ENCODE measurements at regions not wholly inside any gene's neighbourhood (a gene's known extent, or its start where the extent isn't known, plus 50 kb on each side); places are given as distances from the start of the nearest gene placed in this dataset.
"Not testable (repeated sequence)": the region's sequence is repeated elsewhere in the genome, so short reads cannot be mapped to it uniquely, and the experiment has no call there.

DNA sequence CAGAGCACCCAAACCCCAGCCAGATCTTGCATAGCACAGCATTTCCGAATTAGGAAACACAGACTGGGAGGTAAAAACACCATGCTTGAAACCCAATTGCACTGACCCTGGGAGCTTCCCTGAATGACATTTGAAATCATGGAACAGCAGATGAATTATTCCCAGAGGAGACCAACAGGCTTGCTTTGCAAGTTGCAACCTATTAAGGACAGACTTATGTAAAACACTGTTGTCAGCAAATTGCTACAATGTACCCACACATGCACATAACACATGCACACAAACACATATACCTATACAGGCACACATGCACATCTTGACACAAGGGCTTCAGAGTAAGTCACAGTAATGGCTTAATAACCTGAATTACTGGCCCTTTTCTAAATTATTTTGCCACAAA is 984.8 kb downstream of the DNAH5 start:
- no peak overlapping the region for H3K4me2 ChIP-seq
- no peaks in the 10 kb centered on the region for H3K4me1 ChIP-seq
- H3K36me3 ChIP-seq: no peaks in the 10 kb centered on the region
- no peaks in the 10 kb centered on the region for H3K27me3 ChIP-seq
- TF ChIP-seq Cebpa-rat (IDR thresholded peaks at IDR 0.05): no peak
- H3K9me3 ChIP-seq (replicated peaks in 1 of 11): no peaks in the 10 kb centered on the region
- H4K20me1 ChIP-seq: no peaks in the 10 kb centered on the region
- H3K27ac ChIP-seq: no peak overlapping the region
- H3K4me3 ChIP-seq: no peak overlapping the region
- H3K9ac ChIP-seq: no peak overlapping the region

DNA sequence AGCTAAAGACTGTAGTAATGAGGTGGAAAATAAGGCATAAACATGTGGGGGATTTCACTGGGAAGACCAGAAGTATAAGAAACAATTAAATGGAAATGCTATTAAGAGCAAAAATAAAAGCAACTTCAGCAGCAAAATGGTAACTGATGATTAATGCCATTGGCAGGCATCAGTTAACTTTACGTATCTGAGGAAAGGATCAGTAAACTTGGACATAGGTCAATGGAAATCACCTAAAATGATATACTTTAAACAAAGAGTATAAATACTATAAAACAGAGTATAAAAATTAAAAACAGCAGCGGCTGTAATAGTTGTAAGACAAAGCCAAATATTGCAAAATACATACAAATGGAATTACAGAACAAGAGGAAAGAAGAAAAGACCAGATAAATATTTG is 992.1 kb downstream of the DNAH5 start:
- Histone ChIP-seq H3K9ac (no peak overlapping the region), H4K20me1 (no peaks in the 10 kb centered on the region), H3K9me3 (replicated peaks in 1 of 11) (no peaks in the 10 kb centered on the region), H3K27me3 (no peaks in the 10 kb centered on the region), H3K27ac (no peak overlapping the region), H3K4me1 (no peaks in the 10 kb centered on the region), H3K4me3 (no peak overlapping the region), H3K36me3 (no peaks in the 10 kb centered on the region), H3K4me2 (no peak overlapping the region)
- TF ChIP-seq Cebpa-rat (IDR thresholded peaks at IDR 0.05): no peak

DNA sequence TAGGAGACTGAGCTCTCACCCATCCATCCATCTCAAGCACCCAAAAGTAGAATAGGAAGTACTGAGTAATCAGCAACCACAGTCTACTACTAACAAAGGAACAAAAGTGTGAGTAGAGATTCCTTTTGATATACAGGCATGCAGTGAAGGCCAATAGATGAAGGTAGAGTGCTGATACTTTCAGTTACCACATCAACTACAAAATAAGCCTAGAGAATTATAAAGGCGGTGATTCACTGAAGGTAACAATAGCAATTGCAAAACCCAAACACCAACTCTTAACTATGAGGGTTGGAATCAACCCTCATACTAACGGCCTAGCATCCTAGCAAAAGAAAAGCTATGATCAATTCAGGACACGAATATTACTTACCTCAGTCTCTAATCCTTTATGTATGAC is 992.6 kb downstream of the DNAH5 start:
- H3K9ac ChIP-seq: no peak overlapping the region
- H3K9me3 ChIP-seq (replicated peaks in 1 of 11): no peaks in the 10 kb centered on the region
- no peak overlapping the region for H3K27ac ChIP-seq
- no peak overlapping the region for H3K4me3 ChIP-seq
- TF ChIP-seq Cebpa-rat (IDR thresholded peaks at IDR 0.05): no peak
- no peaks in the 10 kb centered on the region for H4K20me1 ChIP-seq
- H3K27me3 ChIP-seq: no peaks in the 10 kb centered on the region
- H3K36me3 ChIP-seq: no peaks in the 10 kb centered on the region
- H3K4me1 ChIP-seq: no peaks in the 10 kb centered on the region
- H3K4me2 ChIP-seq: no peak overlapping the region

- H4K20me1 ChIP-seq: no peaks in the 10 kb centered on the region
- no peak overlapping the region for H3K9ac ChIP-seq
- H3K4me1 ChIP-seq: no peaks in the 10 kb centered on the region
- no peak for TF ChIP-seq Cebpa-rat (IDR thresholded peaks at IDR 0.05)
- H3K36me3 ChIP-seq: no peaks in the 10 kb centered on the region
- no peak overlapping the region for H3K4me3 ChIP-seq
- no peak overlapping the region for H3K27ac ChIP-seq
- H3K9me3 ChIP-seq (replicated peaks in 1 of 11): no peaks in the 10 kb centered on the region
- H3K27me3 ChIP-seq: no peaks in the 10 kb centered on the region
- no peak overlapping the region for H3K4me2 ChIP-seq
Measured at GRCh38 chr5:12947379-12947778, 997.1 kb downstream of the DNAH5 start.

- not testable (repeated sequence) for H3K4me3 ChIP-seq; H3K9me3 ChIP-seq (replicated peaks in 1 of 11); H3K27ac ChIP-seq; H3K9ac ChIP-seq; H4K20me1 ChIP-seq; H3K4me2 ChIP-seq; H3K27me3 ChIP-seq; H3K36me3 ChIP-seq; H3K4me1 ChIP-seq
Measured at GRCh38 chr5:12945477-12945876, 999.0 kb downstream of the DNAH5 start.

DNA sequence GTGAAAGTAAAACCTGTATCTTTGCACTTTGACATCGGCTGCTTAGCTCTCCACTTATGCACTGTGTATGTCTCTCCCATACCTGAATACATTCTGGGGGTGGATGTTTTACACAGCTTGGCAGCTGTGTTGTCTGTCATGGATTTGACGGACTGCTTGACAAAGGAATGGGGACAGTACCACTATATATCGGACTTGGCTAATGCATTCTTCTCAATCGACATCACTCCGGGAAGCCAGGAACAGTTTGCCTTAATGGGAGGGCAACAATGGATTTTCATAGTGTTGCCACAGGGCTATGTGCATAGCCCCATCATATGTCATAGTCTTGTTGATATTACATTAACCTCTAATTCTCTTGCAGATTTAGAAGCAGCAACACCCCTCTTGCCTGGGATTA is 1008.3 kb downstream of the DNAH5 start:
- H3K4me1 ChIP-seq: no peaks in the 10 kb centered on the region
- H3K27me3 ChIP-seq: no peaks in the 10 kb centered on the region
- H3K36me3 ChIP-seq: no peaks in the 10 kb centered on the region
- H3K4me2 ChIP-seq: no peak overlapping the region
- H3K4me3 ChIP-seq: no peak overlapping the region
- H3K9ac ChIP-seq: no peak overlapping the region
- H3K27ac ChIP-seq: no peak overlapping the region
- no peaks in the 10 kb centered on the region for H4K20me1 ChIP-seq
- TF ChIP-seq Cebpa-rat (IDR thresholded peaks at IDR 0.05): no peak
- no peaks in the 10 kb centered on the region for H3K9me3 ChIP-seq (replicated peaks in 1 of 11)

- no peaks in the 10 kb centered on the region for H3K27me3 ChIP-seq
- H3K27ac ChIP-seq: no peak overlapping the region
- no peaks in the 10 kb centered on the region for H3K4me1 ChIP-seq
- H4K20me1 ChIP-seq: no peaks in the 10 kb centered on the region
- H3K36me3 ChIP-seq: no peaks in the 10 kb centered on the region
- no peak overlapping the region for H3K4me2 ChIP-seq
- no peak overlapping the region for H3K9ac ChIP-seq
- H3K9me3 ChIP-seq (replicated peaks in 1 of 11): no peaks in the 10 kb centered on the region
- H3K4me3 ChIP-seq: no peak overlapping the region
- TF ChIP-seq Cebpa-rat (IDR thresholded peaks at IDR 0.05): no peak
Measured at GRCh38 chr5:12934722-12935121, 1009.8 kb downstream of the DNAH5 start.

DNA sequence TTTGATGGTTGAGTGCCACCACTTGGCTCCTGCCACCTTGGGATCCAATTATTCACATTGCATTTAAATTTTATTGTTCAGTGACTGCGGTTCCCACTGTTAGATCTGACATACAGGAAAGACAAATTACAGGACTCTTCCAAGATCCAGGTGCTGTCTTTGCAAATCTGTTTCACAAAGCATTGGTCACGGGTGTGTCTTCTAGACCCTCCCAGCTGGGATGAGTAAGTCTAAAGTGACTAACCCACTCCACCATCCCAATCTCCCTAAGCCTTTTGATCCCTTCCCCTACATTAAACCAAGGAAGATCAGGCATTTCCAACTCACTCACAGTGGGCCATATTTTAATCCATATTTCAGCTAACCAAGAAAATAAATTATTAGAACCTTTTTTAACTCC is 1016.3 kb upstream of the CTNND2 start:
- Histone ChIP-seq H3K4me2 (no peak overlapping the region), H3K27me3 (no peaks in the 10 kb centered on the region), H3K9ac (no peak overlapping the region), H3K27ac (no peak overlapping the region), H4K20me1 (no peaks in the 10 kb centered on the region), H3K36me3 (no peaks in the 10 kb centered on the region), H3K9me3 (replicated peaks in 1 of 11) (no peaks in the 10 kb centered on the region), H3K4me3 (no peak overlapping the region), H3K4me1 (no peaks in the 10 kb centered on the region)
- no peak for TF ChIP-seq Cebpa-rat (IDR thresholded peaks at IDR 0.05)

GRCh38 chr5:12911156-12911555 is 1006.9 kb upstream of the CTNND2 start:
- Histone ChIP-seq H3K4me3 (no peak overlapping the region), H3K9ac (no peak overlapping the region)

GRCh38 chr5:12910641-12911040 is 1006.4 kb upstream of the CTNND2 start:
- H3K4me1 ChIP-seq: no peaks in the 10 kb centered on the region
- H3K9ac ChIP-seq: no peak overlapping the region
- no peaks in the 10 kb centered on the region for H3K36me3 ChIP-seq
- H3K27me3 ChIP-seq: no peaks in the 10 kb centered on the region
- no peak overlapping the region for H3K4me3 ChIP-seq
- H4K20me1 ChIP-seq: no peaks in the 10 kb centered on the region
- TF ChIP-seq Cebpa-rat (IDR thresholded peaks at IDR 0.05): no peak
- no peak overlapping the region for H3K27ac ChIP-seq
- no peak overlapping the region for H3K4me2 ChIP-seq
- no peaks in the 10 kb centered on the region for H3K9me3 ChIP-seq (replicated peaks in 1 of 11)

More at GRCh38 chr5:12911156-12911555, 1006.9 kb upstream of the CTNND2 start:
- no peak for TF ChIP-seq Cebpa-rat (IDR thresholded peaks at IDR 0.05)
- Histone ChIP-seq H3K4me2 (no peak overlapping the region), H3K9me3 (replicated peaks in 1 of 11) (no peaks in the 10 kb centered on the region), H3K27me3 (no peaks in the 10 kb centered on the region), H4K20me1 (no peaks in the 10 kb centered on the region), H3K4me1 (no peaks in the 10 kb centered on the region), H3K27ac (no peak overlapping the region), H3K36me3 (no peaks in the 10 kb centered on the region)

DNA sequence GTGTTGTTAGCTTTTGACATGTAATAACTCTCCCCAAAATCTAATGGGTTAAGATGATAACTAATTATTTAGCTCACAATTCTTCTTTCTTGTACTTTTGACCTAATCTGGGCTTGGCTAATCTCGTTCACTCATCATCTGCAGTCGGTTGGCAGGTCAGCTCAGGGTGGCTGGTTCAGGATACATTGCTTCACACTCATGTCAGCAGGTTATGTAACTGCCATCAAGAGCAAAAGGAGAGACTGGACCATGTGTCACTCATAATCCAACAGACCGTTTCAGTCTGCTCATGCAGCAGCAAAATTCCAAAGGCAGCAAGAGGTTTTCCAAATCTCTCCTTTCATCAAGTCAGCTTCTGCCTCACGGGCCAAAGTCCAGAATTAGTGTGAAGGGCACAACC is 998.4 kb upstream of the CTNND2 start:
- H3K4me2 ChIP-seq: no peak overlapping the region
- no peak overlapping the region for H3K27ac ChIP-seq
- TF ChIP-seq Cebpa-rat (IDR thresholded peaks at IDR 0.05): no peak
- H3K4me3 ChIP-seq: no peak overlapping the region
- no peaks in the 10 kb centered on the region for H3K36me3 ChIP-seq
- H4K20me1 ChIP-seq: no peaks in the 10 kb centered on the region
- no peak overlapping the region for H3K9ac ChIP-seq
- H3K9me3 ChIP-seq (replicated peaks in 1 of 11): no peaks in the 10 kb centered on the region
- no peaks in the 10 kb centered on the region for H3K27me3 ChIP-seq
- no peaks in the 10 kb centered on the region for H3K4me1 ChIP-seq
